Hepatocyte (in vitro differentiated cells): ENCODE measurements at regions not wholly inside any gene's neighbourhood (a gene's known extent, or its start where the extent isn't known, plus 50 kb on each side); places are given as distances from the start of the nearest gene placed in this dataset.
"Not testable (repeated sequence)": the region's sequence is repeated elsewhere in the genome, so short reads cannot be mapped to it uniquely, and the experiment has no call there.

Source experiments
- CTCF ChIP-seq: fragments of 200-600 bp; sonication (generic); IDR thresholded peaks from 2 replicates; pipeline ENCODE4 v1.5.1; 2016; ENCODE audit warnings: antibody characterized with exemption, mild to moderate bottlenecking; ENCODE audit not compliant: poor library complexity
- EZH2 ChIP-seq: fragments of 200-600 bp; sonication (generic); IDR thresholded peaks from 2 replicates; pipeline ENCODE4 v1.6.1; 2016; ENCODE audit warnings: antibody characterized with exemption, mild to moderate bottlenecking, borderline replicate concordance
- EZH2phosphoT487 ChIP-seq: fragments of 200-600 bp; sonication (generic); IDR thresholded peaks from one replicate; pipeline ENCODE4 v1.6.1; 2018; ENCODE audit warnings: antibody characterized with exemption, mild to moderate bottlenecking, low read depth, moderate library complexity; ENCODE audit not compliant: unreplicated experiment, severe bottlenecking

GRCh38 chr3:82586002-82586401 is 824.6 kb upstream of the GBE1 start:
- not testable (repeated sequence) for TF ChIP-seq CTCF, EZH2, EZH2phosphoT487
